Caco-2 (cell line): ENCODE measurements at regions not wholly inside any gene's neighbourhood (a gene's known extent, or its start where the extent isn't known, plus 50 kb on each side); places are given as distances from the start of the nearest gene placed in this dataset.
A peak's percentile ranks its signal among the peaks of the same experiment; 100 is the strongest.

Experiments used
- BruUV-seq: library from RNA; stranded (reverse); fragments of 400-500 nt; replicated peaks from 2 replicates; lab custom pipeline; 2021; lab: Mats Ljungman, UMichigan
- CTCF ChIA-PET: fragments of 300-600 bp; sonication (Branson Sonifier 250); formaldehyde crosslinking; loops from one replicate; lab custom pipeline; 2022; ENCODE audit warnings: antibody characterized with exemption; lab: Charles Lee
- POLR2A ChIA-PET: fragments of 300-600 bp; sonication (Branson Sonifier 250); formaldehyde crosslinking; loops from one replicate; lab custom pipeline; 2022; ENCODE audit warnings: antibody characterized with exemption; lab: Charles Lee
- DNase-seq, 2 experiments: peaks; one replicate each; pipeline versions ENCODE4 v3.0.0 to v3.0.0-alpha.2; 2020 to 2022
- H3K27me3 ChIP-seq: replicated peaks from 2 replicates; pipeline ENCODE4 v1.6.0; 2011; ENCODE audit warnings: low read length; ENCODE audit not compliant: control insufficient read depth, insufficient read depth
- H3K36me3 ChIP-seq: 2 replicates; pipeline ENCODE4 v1.5.1; 2011; ENCODE audit warnings: low read length; ENCODE audit not compliant: control insufficient read depth, insufficient read depth
- H3K4me1 ChIP-seq: fragments of 250-450 bp; sonication (Bioruptor Pico); 2 replicates; pipeline ENCODE4 v1.5.1; 2020; ENCODE audit warnings: mild to moderate bottlenecking
- H3K4me3 ChIP-seq: 2 replicates; pipeline ENCODE4 v1.5.1; 2011; ENCODE audit warnings: low read depth, mild to moderate bottlenecking, control low read depth, low read length
- H3K9me3 ChIP-seq: fragments of 250-450 bp; sonication (Bioruptor Pico); 2 replicates; pipeline ENCODE4 v1.5.1; 2020; ENCODE audit warnings: mild to moderate bottlenecking, moderate library complexity
- H3K27ac Mint-ChIP-seq: one replicate; pipeline ENCODE4 v1.8.0; 2022; ENCODE audit warnings: mixed read lengths; ENCODE audit not compliant: unreplicated experiment
- H3K27me3 Mint-ChIP-seq: one replicate; pipeline ENCODE4 v1.8.0; 2022; ENCODE audit warnings: mixed read lengths; ENCODE audit not compliant: insufficient read depth, unreplicated experiment
- H3K36me3 Mint-ChIP-seq: one replicate; pipeline ENCODE4 v1.8.0; 2022; ENCODE audit warnings: mild to moderate bottlenecking, mixed read lengths; ENCODE audit not compliant: insufficient read depth, unreplicated experiment
- H3K4me1 Mint-ChIP-seq: one replicate; pipeline ENCODE4 v1.8.0; 2022; ENCODE audit warnings: low read depth, mixed read lengths; ENCODE audit not compliant: unreplicated experiment
- H3K4me3 Mint-ChIP-seq: one replicate; pipeline ENCODE4 v1.8.0; 2022; ENCODE audit warnings: mild to moderate bottlenecking, moderate library complexity, mixed read lengths; ENCODE audit not compliant: unreplicated experiment
- H3K9me3 Mint-ChIP-seq: one replicate; pipeline ENCODE4 v1.8.0; 2022; ENCODE audit warnings: mixed read lengths; ENCODE audit not compliant: unreplicated experiment
- CTCF ChIP-seq, 2 experiments: fragments of 200-600 bp in 1 of 2; IDR thresholded peaks; 1 replicate in 1 of 2; 2 replicates in 1 of 2; pipeline versions ENCODE4 v1.5.1 to v1.8.0; 2011 to 2022; ENCODE audit warnings: antibody characterized with exemption in 1 of 2, control low read depth in 1 of 2, inconsistent platforms in 1 of 2, low read depth in 1 of 2, low read length in 1 of 2, mild to moderate bottlenecking in 1 of 2, moderate library complexity in 1 of 2; ENCODE audit not compliant: insufficient read depth in 1 of 2, severe bottlenecking in 1 of 2, unreplicated experiment in 1 of 2
- intact Hi-C: fragments of 100-400 bp; cut with micrococcal nuclease; formaldehyde crosslinking; loops from one replicate; pipeline ENCODE4 v1.10.0; 2022; ENCODE audit not compliant: unreplicated experiment

- H3K36me3 Mint-ChIP-seq = no peaks in the 10 kb centered on the region
- H3K4me3 Mint-ChIP-seq = no peak overlapping the region
- no peaks in the 10 kb centered on the region for H3K9me3 Mint-ChIP-seq
- BruUV-seq = no TSS peak
- no peaks in the 10 kb centered on the region for H3K27me3 Mint-ChIP-seq
- no peak overlapping the region for H3K27ac Mint-ChIP-seq
- Histone ChIP-seq H3K9me3 (no peaks in the 10 kb centered on the region), H3K36me3 (no peaks in the 10 kb centered on the region), H3K27me3 (no peaks in the 10 kb centered on the region), H3K4me3 (no peak overlapping the region), H3K4me1 (peaks cover 16% of the 10 kb centered on the region)
- CTCF ChIA-PET = no interaction called here
- DNase-seq = no peak
- no peaks in the 10 kb centered on the region for H3K4me1 Mint-ChIP-seq
- POLR2A ChIA-PET = no interaction called here
- TF ChIP-seq CTCF (IDR thresholded peaks at IDR 0.05; ENCODE audit: insufficient read depth in 1 of 2, low read depth in 1 of 2, low read length in 1 of 2, severe bottlenecking in 1 of 2, unreplicated experiment in 1 of 2) = no peak
- intact Hi-C loops = no loop called here
Measured at GRCh38 chr6:146975093-146975492, 229.1 kb upstream of the STXBP5 start.

- Mint-ChIP-seq H3K9me3 (no peaks in the 10 kb centered on the region), H3K4me1 (peaks cover 35% of the 10 kb centered on the region), H3K36me3 (peaks cover 12% of the 10 kb centered on the region), H3K27me3 (no peaks in the 10 kb centered on the region), H3K4me3 (peak overlapping the region; percentile 60), H3K27ac (peak overlapping the region; percentile 65)
- H3K9me3 ChIP-seq = no peaks in the 10 kb centered on the region
- ChIA-PET CTCF (no interaction called here), POLR2A (no interaction called here)
- no peaks in the 10 kb centered on the region for H3K36me3 ChIP-seq
- no peak for TF ChIP-seq CTCF (IDR thresholded peaks at IDR 0.05; ENCODE audit: insufficient read depth in 1 of 2, low read depth in 1 of 2, low read length in 1 of 2, severe bottlenecking in 1 of 2, unreplicated experiment in 1 of 2)
- no TSS peak for BruUV-seq
- peaks cover 68% of the 10 kb centered on the region for H3K4me1 ChIP-seq
- peak; percentile 76 to 77 for DNase-seq
- no peak overlapping the region for H3K4me3 ChIP-seq
- H3K27me3 ChIP-seq = no peaks in the 10 kb centered on the region
- intact Hi-C loops = loop anchor here (1.0 to 5.0 kb wide), 6 partner anchors 30 to 1020 kb away; no protein-coding TSS in a partner anchor
Measured at GRCh38 chr6:146980900-146981329, 223.3 kb upstream of the STXBP5 start.

- intact Hi-C loops = loop anchor here (1.0 to 5.0 kb wide), 6 partner anchors 31 to 1021 kb away; no protein-coding TSS in a partner anchor
- peaks cover 5% of the 10 kb centered on the region; the same call in 1 of the 2 replicates for H3K9me3 ChIP-seq
- DNase-seq = peak; percentile 49 to 53
- H3K4me1 ChIP-seq = peaks cover 68% of the 10 kb centered on the region
- BruUV-seq = no TSS peak
- H3K36me3 Mint-ChIP-seq = peaks cover 12% of the 10 kb centered on the region
- peaks cover 37% of the 10 kb centered on the region for H3K4me1 Mint-ChIP-seq
- ChIA-PET CTCF (no interaction called here), POLR2A (no interaction called here)
- no peak for TF ChIP-seq CTCF (IDR thresholded peaks at IDR 0.05; ENCODE audit: insufficient read depth in 1 of 2, low read depth in 1 of 2, low read length in 1 of 2, severe bottlenecking in 1 of 2, unreplicated experiment in 1 of 2)
- H3K27me3 ChIP-seq = no peaks in the 10 kb centered on the region
- peak overlapping the region; percentile 65 for H3K27ac Mint-ChIP-seq
- H3K9me3 Mint-ChIP-seq = no peaks in the 10 kb centered on the region
- H3K4me3 ChIP-seq = no peak overlapping the region
- no peaks in the 10 kb centered on the region for H3K36me3 ChIP-seq
- H3K4me3 Mint-ChIP-seq = peak overlapping the region; percentile 46
- no peaks in the 10 kb centered on the region for H3K27me3 Mint-ChIP-seq
Measured at GRCh38 chr6:146981981-146982380, 222.2 kb upstream of the STXBP5 start.
